AG10803 (cell line): ENCODE measurements at regions not wholly inside any gene's neighbourhood (a gene's known extent, or its start where the extent isn't known, plus 50 kb on each side); places are given as distances from the start of the nearest gene placed in this dataset.

Source experiments
- DNase-seq: peaks from one replicate; pipeline ENCODE4 v3.0.0; 2010; ENCODE audit warnings: low read depth
- H3K4me3 ChIP-seq: 2 replicates; pipeline ENCODE4 v1.5.1; 2011; ENCODE audit warnings: mild to moderate bottlenecking, low read length, control low read depth
- TF ChIP-seq, protein P1 (sequence below): conservative IDR thresholded peaks from 2 replicates; pipeline ENCODE4 v1.5.1; 2011; ENCODE audit warnings: mild to moderate bottlenecking, low read length, control low read depth, inconsistent platforms

DNA sequence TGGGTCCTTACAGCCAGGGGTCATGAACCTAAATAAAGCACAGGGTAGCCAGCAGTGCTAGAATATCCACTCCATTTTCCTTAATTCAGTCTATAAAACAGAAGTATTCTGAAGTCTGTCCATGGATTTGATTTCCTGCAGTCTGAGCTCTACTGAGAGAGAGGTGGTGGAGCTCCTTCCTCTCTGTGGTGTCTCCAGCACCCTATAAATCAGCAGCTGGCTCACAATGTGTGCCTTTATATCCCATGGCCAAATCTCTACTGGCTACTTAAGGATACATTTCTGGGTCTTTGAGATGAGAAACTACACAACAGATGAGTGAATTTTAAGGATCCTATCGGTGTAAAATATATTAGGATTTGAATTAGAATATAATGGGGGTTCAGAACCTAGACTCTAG is 339.9 kb upstream of the RBMS3 start:
- no peak for DNase-seq
- TF ChIP-seq, protein P1, sequence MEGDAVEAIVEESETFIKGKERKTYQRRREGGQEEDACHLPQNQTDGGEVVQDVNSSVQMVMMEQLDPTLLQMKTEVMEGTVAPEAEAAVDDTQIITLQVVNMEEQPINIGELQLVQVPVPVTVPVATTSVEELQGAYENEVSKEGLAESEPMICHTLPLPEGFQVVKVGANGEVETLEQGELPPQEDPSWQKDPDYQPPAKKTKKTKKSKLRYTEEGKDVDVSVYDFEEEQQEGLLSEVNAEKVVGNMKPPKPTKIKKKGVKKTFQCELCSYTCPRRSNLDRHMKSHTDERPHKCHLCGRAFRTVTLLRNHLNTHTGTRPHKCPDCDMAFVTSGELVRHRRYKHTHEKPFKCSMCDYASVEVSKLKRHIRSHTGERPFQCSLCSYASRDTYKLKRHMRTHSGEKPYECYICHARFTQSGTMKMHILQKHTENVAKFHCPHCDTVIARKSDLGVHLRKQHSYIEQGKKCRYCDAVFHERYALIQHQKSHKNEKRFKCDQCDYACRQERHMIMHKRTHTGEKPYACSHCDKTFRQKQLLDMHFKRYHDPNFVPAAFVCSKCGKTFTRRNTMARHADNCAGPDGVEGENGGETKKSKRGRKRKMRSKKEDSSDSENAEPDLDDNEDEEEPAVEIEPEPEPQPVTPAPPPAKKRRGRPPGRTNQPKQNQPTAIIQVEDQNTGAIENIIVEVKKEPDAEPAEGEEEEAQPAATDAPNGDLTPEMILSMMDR = no peak
- H3K4me3 ChIP-seq = no peak overlapping the region

DNA sequence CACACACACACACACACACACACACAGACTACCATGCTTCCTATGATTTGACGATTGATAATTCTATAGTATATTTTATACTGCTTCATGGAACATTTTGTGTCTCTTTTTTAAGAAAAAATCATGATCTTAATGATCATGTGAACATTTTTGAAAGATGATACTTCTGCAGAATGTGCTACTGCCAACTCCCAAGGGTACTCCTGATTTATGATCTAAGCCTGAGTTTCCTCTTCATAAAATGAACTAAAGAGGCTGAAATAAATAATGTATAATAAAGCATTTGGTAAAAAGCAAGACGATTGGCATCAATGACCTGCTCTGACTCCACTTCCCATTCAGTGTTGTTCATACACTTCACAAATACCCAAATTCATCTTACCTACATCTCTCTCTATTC is 333.8 kb upstream of the RBMS3 start:
- DNase-seq = no peak
- TF ChIP-seq, protein P1 = no peak
- no peak overlapping the region for H3K4me3 ChIP-seq

DNA sequence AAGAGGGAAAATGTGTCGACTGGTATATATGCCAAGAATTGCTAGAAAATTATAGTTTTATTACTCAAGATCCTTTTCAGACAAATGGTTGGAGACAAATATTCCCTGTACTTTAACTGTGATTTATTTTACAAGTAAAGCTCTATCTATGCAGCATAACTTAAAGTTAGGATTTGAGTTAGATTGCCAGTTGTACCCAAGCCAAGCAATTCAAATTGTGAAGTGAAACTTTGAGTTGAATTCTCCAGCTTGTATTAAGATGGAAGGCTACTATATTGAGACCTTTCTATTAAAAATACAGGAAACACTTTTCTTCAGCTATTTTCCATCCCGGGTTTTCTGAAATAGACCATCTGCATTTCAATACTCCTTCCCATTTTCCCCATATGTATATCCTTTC is 333.1 kb upstream of the RBMS3 start:
- H3K4me3 ChIP-seq = no peak overlapping the region
- no peak for DNase-seq
- TF ChIP-seq, protein P1 = no peak

GRCh38 chr3:28948685-28949084 is 332.2 kb upstream of the RBMS3 start:
- DNase-seq = no peak
- no peak overlapping the region for H3K4me3 ChIP-seq
- TF ChIP-seq, protein P1 = no peak

GRCh38 chr3:28949580-28949979 is 331.3 kb upstream of the RBMS3 start:
- TF ChIP-seq, protein P1 = no peak
- no peak overlapping the region for H3K4me3 ChIP-seq
- DNase-seq = no peak

DNA sequence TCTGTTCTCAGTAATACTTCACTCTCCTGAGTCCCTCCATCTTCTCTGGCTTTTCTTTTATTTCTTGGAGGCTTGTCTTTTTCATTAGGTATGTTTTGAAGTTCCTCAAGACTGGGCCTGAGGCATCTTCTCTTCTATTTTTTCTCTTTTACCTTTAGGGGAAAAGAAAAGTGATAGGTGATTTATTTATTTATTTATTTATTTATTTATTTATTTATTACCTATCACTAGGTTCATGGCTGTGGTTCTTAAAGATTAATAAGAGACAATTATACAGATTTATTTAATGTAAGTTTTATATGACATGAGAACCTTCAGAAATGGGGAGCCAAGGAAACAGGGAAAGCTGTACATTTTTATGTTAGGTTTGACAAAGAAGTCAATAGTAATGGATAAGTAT is 330.3 kb upstream of the RBMS3 start:
- DNase-seq = no peak
- TF ChIP-seq, protein P1 = no peak
- no peak overlapping the region for H3K4me3 ChIP-seq

DNA sequence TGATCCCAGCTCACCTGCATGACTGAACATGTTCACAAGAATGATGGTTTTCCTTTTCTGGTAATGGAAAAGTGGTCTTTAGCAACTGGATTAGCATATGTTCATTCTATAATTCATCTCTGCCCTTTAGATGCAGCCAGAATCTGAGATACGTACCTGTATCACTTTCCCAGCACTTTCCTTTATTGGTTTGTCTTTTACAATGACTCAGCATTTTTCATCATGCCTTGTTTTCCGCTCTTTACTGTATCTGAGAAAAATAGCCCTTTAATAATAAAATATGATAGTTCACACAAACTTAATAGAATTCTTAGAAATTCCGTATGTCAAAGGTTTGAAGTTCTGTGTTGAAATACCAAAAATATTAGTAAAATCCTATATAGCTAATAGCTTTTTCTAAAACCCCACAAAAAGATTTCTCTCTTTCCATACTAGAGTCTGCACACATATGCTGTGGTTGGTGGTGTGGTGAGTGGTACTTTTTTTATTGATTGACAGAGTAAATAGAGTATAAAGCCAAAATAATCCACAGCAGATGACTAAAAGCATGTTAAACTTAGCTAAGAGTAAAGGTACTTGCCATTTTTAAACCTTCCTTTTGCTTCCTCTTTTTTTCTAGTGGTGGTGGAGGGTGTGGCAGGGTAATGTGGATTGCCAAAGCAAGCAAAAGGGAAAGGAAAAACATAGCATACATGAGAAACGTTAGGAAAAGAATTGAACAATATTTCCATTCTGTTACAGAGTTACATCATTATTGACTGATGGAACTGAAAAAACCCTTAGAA is 328.9 kb upstream of the RBMS3 start:
- no peak for DNase-seq
- TF ChIP-seq, protein P1 = no peak
- H3K4me3 ChIP-seq = no peak overlapping the region
